Hepatocyte (in vitro differentiated cells): ENCODE measurements at regions not wholly inside any gene's neighbourhood (a gene's known extent, or its start where the extent isn't known, plus 50 kb on each side); places are given as distances from the start of the nearest gene placed in this dataset.
A peak's percentile ranks its signal among the peaks of the same experiment; 100 is the strongest.

Source experiments
- DNase-seq: peaks from one replicate; pipeline ENCODE4 v3.0.0-alpha.2; 2016; ENCODE audit warnings: low spot score
- H2AFZ ChIP-seq: fragments of 200-600 bp; sonication (generic); 2 replicates; pipeline ENCODE4 v1.6.0; 2016; ENCODE audit warnings: antibody characterized with exemption, mild to moderate bottlenecking
- H3K27ac ChIP-seq: fragments of 200-600 bp; sonication (generic); 2 replicates; pipeline ENCODE4 v1.5.1; 2016; ENCODE audit warnings: mild to moderate bottlenecking
- H3K27me3 ChIP-seq: fragments of 200-600 bp; sonication (generic); 2 replicates; pipeline ENCODE4 v1.6.1; 2016
- H3K36me3 ChIP-seq: fragments of 200-600 bp; sonication (generic); replicated peaks from 2 replicates; pipeline ENCODE4 v1.5.1; 2016; ENCODE audit warnings: low read depth; ENCODE audit not compliant: insufficient read depth
- H3K4me1 ChIP-seq: fragments of 200-600 bp; sonication (generic); 2 replicates; pipeline ENCODE4 v1.5.1; 2016; ENCODE audit warnings: mild to moderate bottlenecking, moderate library complexity; ENCODE audit not compliant: insufficient read depth
- H3K4me2 ChIP-seq: fragments of 200-600 bp; sonication (generic); 2 replicates; pipeline ENCODE4 v1.6.0; 2016
- H3K4me3 ChIP-seq: fragments of 200-600 bp; sonication (generic); 2 replicates; pipeline ENCODE4 v1.5.1; 2016; ENCODE audit warnings: mild to moderate bottlenecking
- H3K79me2 ChIP-seq: fragments of 200-600 bp; sonication (generic); 2 replicates; pipeline ENCODE4 v1.6.0; 2017; ENCODE audit warnings: mild to moderate bottlenecking
- H3K9me2 ChIP-seq: fragments of 200-600 bp; sonication (generic); replicated peaks from 2 replicates; pipeline ENCODE4 v1.6.0; 2017; ENCODE audit warnings: mild to moderate bottlenecking; ENCODE audit not compliant: insufficient read depth
- H3K9me3 ChIP-seq: fragments of 200-600 bp; sonication (generic); 2 replicates; pipeline ENCODE4 v1.5.1; 2016; ENCODE audit warnings: low read depth, mild to moderate bottlenecking
- H4K20me1 ChIP-seq: fragments of 200-600 bp; sonication (generic); 2 replicates; pipeline ENCODE4 v1.6.0; 2016; ENCODE audit warnings: mild to moderate bottlenecking; ENCODE audit not compliant: insufficient read depth, poor library complexity, severe bottlenecking
- EZH2 ChIP-seq: fragments of 200-600 bp; sonication (generic); IDR thresholded peaks from 2 replicates; pipeline ENCODE4 v1.6.1; 2016; ENCODE audit warnings: antibody characterized with exemption, mild to moderate bottlenecking, borderline replicate concordance
- EZH2phosphoT487 ChIP-seq: fragments of 200-600 bp; sonication (generic); IDR thresholded peaks from one replicate; pipeline ENCODE4 v1.6.1; 2018; ENCODE audit warnings: antibody characterized with exemption, mild to moderate bottlenecking, low read depth, moderate library complexity; ENCODE audit not compliant: unreplicated experiment, severe bottlenecking
- WGBS: methylation state at CpG from one replicate; pipeline ENCODE4 v1.1.6; 2016; ENCODE audit warnings: low lambda C conversion rate; ENCODE audit errors: missing lambda C conversion rate; 5-methylcytosine and 5-hydroxymethylcytosine counted together
- TF ChIP-seq, protein P1 (sequence below): fragments of 200-600 bp; sonication (generic); IDR thresholded peaks from 2 replicates; pipeline ENCODE4 v1.5.1; 2016; ENCODE audit warnings: antibody characterized with exemption, mild to moderate bottlenecking; ENCODE audit not compliant: poor library complexity

DNA sequence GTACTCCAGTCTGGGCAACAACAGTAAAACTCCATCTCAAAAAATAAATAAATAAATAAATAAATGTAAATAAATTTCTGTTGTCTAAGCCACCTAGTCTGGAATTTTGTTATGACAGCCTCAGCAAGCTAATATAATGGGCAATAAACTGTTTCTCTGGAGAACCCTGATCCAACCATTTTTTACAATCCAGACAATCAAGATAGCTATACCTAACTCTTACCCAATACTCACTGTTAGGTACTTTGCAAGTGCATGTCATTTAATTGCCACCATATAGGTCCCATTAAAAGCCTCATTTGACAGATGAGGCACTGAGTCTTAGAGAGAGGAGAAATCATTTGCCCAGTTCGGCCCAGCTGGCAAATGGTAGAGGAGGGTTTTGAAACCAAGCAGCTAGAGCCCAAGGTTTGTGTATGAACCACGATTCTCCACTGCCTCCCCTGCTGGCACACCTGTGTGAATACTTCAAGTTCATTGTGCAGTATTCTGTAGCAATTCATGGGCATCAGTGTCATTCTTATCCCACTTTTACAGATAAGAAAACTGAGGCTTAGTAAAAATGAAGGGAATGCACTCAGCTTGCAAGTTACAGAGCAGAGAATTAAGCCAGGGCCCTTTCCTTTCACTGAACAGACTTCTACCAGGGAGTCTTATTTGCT, 107.0 kb upstream of the UBE2E1 start:
- DNase-seq: no peak
- Histone ChIP-seq H4K20me1 (no peaks in the 10 kb centered on the region), H3K27me3 (no peaks in the 10 kb centered on the region), H2AFZ (no peak overlapping the region), H3K27ac (no peak overlapping the region), H3K9me3 (no peaks in the 10 kb centered on the region), H3K36me3 (no peaks in the 10 kb centered on the region), H3K9me2 (no peaks in the 10 kb centered on the region), H3K4me1 (peaks cover 5% of the 10 kb centered on the region), H3K79me2 (no peaks in the 10 kb centered on the region), H3K4me2 (no peak overlapping the region), H3K4me3 (no peak overlapping the region)
- TF ChIP-seq, protein P1, sequence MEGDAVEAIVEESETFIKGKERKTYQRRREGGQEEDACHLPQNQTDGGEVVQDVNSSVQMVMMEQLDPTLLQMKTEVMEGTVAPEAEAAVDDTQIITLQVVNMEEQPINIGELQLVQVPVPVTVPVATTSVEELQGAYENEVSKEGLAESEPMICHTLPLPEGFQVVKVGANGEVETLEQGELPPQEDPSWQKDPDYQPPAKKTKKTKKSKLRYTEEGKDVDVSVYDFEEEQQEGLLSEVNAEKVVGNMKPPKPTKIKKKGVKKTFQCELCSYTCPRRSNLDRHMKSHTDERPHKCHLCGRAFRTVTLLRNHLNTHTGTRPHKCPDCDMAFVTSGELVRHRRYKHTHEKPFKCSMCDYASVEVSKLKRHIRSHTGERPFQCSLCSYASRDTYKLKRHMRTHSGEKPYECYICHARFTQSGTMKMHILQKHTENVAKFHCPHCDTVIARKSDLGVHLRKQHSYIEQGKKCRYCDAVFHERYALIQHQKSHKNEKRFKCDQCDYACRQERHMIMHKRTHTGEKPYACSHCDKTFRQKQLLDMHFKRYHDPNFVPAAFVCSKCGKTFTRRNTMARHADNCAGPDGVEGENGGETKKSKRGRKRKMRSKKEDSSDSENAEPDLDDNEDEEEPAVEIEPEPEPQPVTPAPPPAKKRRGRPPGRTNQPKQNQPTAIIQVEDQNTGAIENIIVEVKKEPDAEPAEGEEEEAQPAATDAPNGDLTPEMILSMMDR: no peak
- no peak for TF ChIP-seq EZH2phosphoT487
- no peak for TF ChIP-seq EZH2
- WGBS: 89% methylated on average over 2 of the region's 2 CpGs

DNA sequence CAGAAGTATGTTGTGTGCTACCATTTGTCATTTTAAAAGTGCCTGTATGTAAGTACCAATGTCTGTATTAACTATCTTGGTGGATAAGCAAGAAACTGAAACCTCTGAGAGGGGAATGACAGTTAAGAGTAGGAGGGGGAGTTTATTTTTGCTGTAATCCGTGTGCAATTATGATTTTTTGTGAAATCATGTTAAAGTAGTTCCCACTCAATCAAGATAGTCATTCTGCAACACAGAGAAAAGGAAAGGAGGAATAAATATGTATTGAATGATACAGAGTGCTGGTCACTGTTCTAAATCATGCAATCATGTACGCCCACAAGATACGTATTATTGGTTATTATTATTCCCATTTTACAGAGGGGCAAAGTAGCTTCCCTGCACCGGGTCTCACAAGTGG, 105.1 kb upstream of the UBE2E1 start:
- H3K4me1 ChIP-seq: peaks cover 5% of the 10 kb centered on the region
- no peaks in the 10 kb centered on the region for H3K27me3 ChIP-seq
- no peak overlapping the region for H3K4me3 ChIP-seq
- H3K27ac ChIP-seq: no peak overlapping the region
- no peaks in the 10 kb centered on the region for H3K9me3 ChIP-seq
- no peak for DNase-seq
- H3K79me2 ChIP-seq: no peaks in the 10 kb centered on the region
- WGBS: 95% methylated on average over 4 of the region's 4 CpGs
- no peak overlapping the region for H2AFZ ChIP-seq
- no peaks in the 10 kb centered on the region for H3K36me3 ChIP-seq
- H3K9me2 ChIP-seq: no peaks in the 10 kb centered on the region
- no peaks in the 10 kb centered on the region for H4K20me1 ChIP-seq
- no peak overlapping the region for H3K4me2 ChIP-seq
- TF ChIP-seq, protein P1: no peak
- TF ChIP-seq EZH2phosphoT487 (no peak), EZH2 (no peak)

DNA sequence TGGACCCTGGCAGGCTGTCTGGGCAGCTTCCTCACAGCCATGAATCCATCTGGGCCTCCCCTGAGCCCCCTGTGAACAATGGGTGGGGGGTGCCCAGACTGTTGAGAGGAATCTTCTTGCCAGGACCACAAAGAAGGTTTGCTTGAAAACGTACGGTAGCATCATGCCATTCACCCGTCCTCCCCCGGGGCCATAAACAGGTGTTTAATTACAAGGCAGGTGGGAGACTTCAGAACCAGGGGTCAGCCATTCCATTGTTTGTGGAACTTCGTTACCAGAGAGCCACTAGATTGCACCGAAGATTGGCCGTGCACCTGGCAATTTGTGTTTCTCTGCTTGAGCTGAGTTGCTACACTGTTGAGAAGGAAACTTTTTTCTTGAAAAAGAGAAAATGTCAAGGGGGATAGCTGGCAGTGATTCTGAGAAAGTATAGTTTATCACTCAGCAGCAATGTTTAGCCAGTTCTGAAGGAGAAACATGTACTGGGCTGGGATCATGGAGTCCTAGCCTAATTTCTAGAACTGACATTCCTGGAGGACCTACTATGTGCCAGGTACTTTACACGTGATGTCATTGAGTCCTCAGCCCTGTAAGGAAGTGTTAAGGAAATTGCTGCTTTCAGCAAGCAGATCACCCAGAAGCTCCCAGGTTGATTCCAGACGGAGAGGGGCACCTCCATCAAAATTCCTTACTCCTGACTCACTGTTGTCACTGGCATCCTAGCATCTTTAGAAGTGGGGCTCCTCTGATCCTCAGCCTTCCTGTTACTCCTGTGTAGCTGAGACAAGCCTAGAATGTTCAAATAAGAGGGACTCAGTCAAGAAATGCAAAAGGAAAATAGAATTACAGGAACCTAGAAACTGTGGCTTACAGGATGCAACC, 103.8 kb upstream of the UBE2E1 start:
- no peaks in the 10 kb centered on the region for H3K79me2 ChIP-seq
- H3K4me2 ChIP-seq: no peak overlapping the region
- no peaks in the 10 kb centered on the region for H3K27me3 ChIP-seq
- H2AFZ ChIP-seq: no peak overlapping the region
- no peaks in the 10 kb centered on the region for H3K9me2 ChIP-seq
- H3K9me3 ChIP-seq: no peaks in the 10 kb centered on the region
- H4K20me1 ChIP-seq: no peaks in the 10 kb centered on the region
- WGBS: 34% methylated on average over 9 of the region's 9 CpGs
- H3K36me3 ChIP-seq: no peaks in the 10 kb centered on the region
- H3K4me1 ChIP-seq: peaks cover 5% of the 10 kb centered on the region
- H3K4me3 ChIP-seq: no peak overlapping the region
- TF ChIP-seq, protein P1: no peak
- TF ChIP-seq EZH2: no peak
- no peak for TF ChIP-seq EZH2phosphoT487
- no peak overlapping the region for H3K27ac ChIP-seq
- peak; percentile 19 for DNase-seq
